Right lobe of liver (tissue), 6 donors: ENCODE measurements at regions not wholly inside any gene's neighbourhood (a gene's known extent, or its start where the extent isn't known, plus 50 kb on each side); places are given as distances from the start of the nearest gene placed in this dataset.

Source experiments
- ATAC-seq, 4 donors: fragments of 200-7000 bp; cut with Tn5 transposase; one replicate each; pipeline ENCODE4 v1.9.1; 2020; ENCODE audit warnings: mild to moderate bottlenecking in 4 of 4, moderate library complexity in 4 of 4
- DNase-seq, 3 donors: peaks; one replicate each; pipeline ENCODE4 v3.0.0-alpha.2; 2020
- H3K27ac ChIP-seq, 3 donors: fragments of 200-600 bp; one replicate each; pipeline ENCODE4 v1.8.0; 2022
- H3K27me3 ChIP-seq, 2 donors: fragments of 200-600 bp; one replicate each; pipeline ENCODE4 v1.8.0; 2022
- H3K36me3 ChIP-seq, 4 donors: fragments of 200-600 bp; sonication (generic) in 1 of 4; one replicate each; pipeline versions ENCODE4 v1.5.1 to v1.8.0; 2017 to 2022; ENCODE audit warnings: control low read depth in 1 of 4
- H3K4me1 ChIP-seq, 4 donors: fragments of 200-600 bp; sonication (generic) in 1 of 4; one replicate each; pipeline versions ENCODE4 v1.5.1 to v1.8.0; 2017 to 2022; ENCODE audit warnings: control low read depth in 1 of 4
- H3K4me3 ChIP-seq, 3 donors: fragments of 200-600 bp; one replicate each; pipeline ENCODE4 v1.8.0; 2022
- H3K9me3 ChIP-seq, 4 donors: fragments of 200-600 bp; sonication (generic) in 1 of 4; one replicate each; pipeline versions ENCODE4 v1.5.1 to v1.8.0; 2017 to 2022; ENCODE audit warnings: control low read depth in 1 of 4
- POLR2A ChIP-seq: fragments of 450-650 bp; IDR thresholded peaks from one replicate; pipeline ENCODE4 v1.6.1; 2017; ENCODE audit warnings: antibody characterized with exemption, mild to moderate bottlenecking
- WGBS: methylation state at CpG from one replicate; pipeline ENCODE4 v1.1.6; 2018; ENCODE audit warnings: low coverage, low lambda C conversion rate; ENCODE audit not compliant: insufficient coverage; ENCODE audit errors: missing lambda C conversion rate; 5-methylcytosine and 5-hydroxymethylcytosine counted together
- intact Hi-C, 2 donors: fragments of 100-400 bp; cut with DNase I; formaldehyde crosslinking; loops; one replicate each; pipeline versions ENCODE4 v1.11.2 to v1.14.1; 2022
- TF ChIP-seq, protein P1 (sequence below), 4 donors: fragments of 200-600 bp in 3 of 4; fragments of 450-650 bp in 1 of 4; IDR thresholded peaks; one replicate each; pipeline versions ENCODE4 v1.5.1 to v1.8.0; 2016 to 2022; ENCODE audit warnings: antibody characterized with exemption in 4 of 4, mild to moderate bottlenecking in 2 of 4
- donor health status: DM: no; HTN: yes; CAD: no.
- donor health status: DM: no; HTN: no; CAD: no.
- donor health status: DM: no; HTN: no; CAD: no.
- donor health status: DM: no; HTN: yes; CAD: no.
- donor health status: DM: no; HTN: yes; CAD: no.

- Histone ChIP-seq H3K9me3 (no peaks in the 10 kb centered on the region), H3K27ac (no peak overlapping the region), H3K27me3 (no peaks in the 10 kb centered on the region), H3K4me1 (no peaks in the 10 kb centered on the region), H3K36me3 (no peaks in the 10 kb centered on the region), H3K4me3 (no peak overlapping the region)
- TF ChIP-seq POLR2A = no peak
- TF ChIP-seq, protein P1, sequence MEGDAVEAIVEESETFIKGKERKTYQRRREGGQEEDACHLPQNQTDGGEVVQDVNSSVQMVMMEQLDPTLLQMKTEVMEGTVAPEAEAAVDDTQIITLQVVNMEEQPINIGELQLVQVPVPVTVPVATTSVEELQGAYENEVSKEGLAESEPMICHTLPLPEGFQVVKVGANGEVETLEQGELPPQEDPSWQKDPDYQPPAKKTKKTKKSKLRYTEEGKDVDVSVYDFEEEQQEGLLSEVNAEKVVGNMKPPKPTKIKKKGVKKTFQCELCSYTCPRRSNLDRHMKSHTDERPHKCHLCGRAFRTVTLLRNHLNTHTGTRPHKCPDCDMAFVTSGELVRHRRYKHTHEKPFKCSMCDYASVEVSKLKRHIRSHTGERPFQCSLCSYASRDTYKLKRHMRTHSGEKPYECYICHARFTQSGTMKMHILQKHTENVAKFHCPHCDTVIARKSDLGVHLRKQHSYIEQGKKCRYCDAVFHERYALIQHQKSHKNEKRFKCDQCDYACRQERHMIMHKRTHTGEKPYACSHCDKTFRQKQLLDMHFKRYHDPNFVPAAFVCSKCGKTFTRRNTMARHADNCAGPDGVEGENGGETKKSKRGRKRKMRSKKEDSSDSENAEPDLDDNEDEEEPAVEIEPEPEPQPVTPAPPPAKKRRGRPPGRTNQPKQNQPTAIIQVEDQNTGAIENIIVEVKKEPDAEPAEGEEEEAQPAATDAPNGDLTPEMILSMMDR (IDR thresholded peaks at IDR 0.05) = no peak
- 40% methylated on average over 1 of the region's 1 CpG for WGBS
- DNase-seq (no peak), ATAC-seq (no peak)
- intact Hi-C loops = no loop called here
These were observed 580.7 kb upstream of the EPHA6 start for GRCh38 chr3:96233679-96234078.

GRCh38 chr3:96236522-96236921 lies 577.9 kb upstream of the EPHA6 start:
- DNase-seq (no peak), ATAC-seq (no peak)
- H3K9me3 ChIP-seq = no peaks in the 10 kb centered on the region
- no peaks in the 10 kb centered on the region for H3K4me1 ChIP-seq
- no peak for TF ChIP-seq POLR2A
- TF ChIP-seq, protein P1 (IDR thresholded peaks at IDR 0.05) = no peak
- intact Hi-C loops = no loop called here
- no peaks in the 10 kb centered on the region for H3K36me3 ChIP-seq
- H3K4me3 ChIP-seq = no peak overlapping the region
- WGBS = 34% methylated on average over 2 of the region's 2 CpGs
- H3K27me3 ChIP-seq = no peaks in the 10 kb centered on the region
- no peak overlapping the region for H3K27ac ChIP-seq

DNA sequence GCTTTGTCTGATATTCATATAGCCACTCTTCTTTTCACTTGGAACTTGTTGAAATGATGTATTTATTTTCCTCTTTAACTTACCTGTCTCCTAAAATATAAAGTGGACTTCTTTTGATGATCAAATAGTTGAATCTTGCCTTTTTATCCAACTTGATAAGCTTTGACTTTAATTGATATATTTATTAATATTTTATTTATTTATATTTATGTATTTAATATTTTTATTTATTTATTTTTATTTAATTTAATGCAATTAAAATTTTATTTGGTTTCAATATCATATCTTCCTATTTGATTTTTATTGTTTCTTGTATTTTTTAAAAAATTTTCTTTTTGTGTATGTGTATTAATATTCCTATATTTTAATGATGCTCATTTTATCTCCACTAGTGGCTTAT lies 555.1 kb upstream of the EPHA6 start:
- H3K4me1 ChIP-seq = no peaks in the 10 kb centered on the region
- H3K36me3 ChIP-seq = no peaks in the 10 kb centered on the region
- H3K4me3 ChIP-seq = no peak overlapping the region
- DNase-seq = no peak
- H3K9me3 ChIP-seq = no peaks in the 10 kb centered on the region
- H3K27ac ChIP-seq = no peak overlapping the region
- H3K27me3 ChIP-seq = no peaks in the 10 kb centered on the region
- TF ChIP-seq POLR2A = no peak
- TF ChIP-seq, protein P1 (IDR thresholded peaks at IDR 0.05) = no peak
- intact Hi-C loops = no loop called here
- ATAC-seq = no peak

- H3K4me3 ChIP-seq = no peak overlapping the region
- WGBS = 65% methylated on average over 2 of the region's 2 CpGs
- intact Hi-C loops = no loop called here
- TF ChIP-seq, protein P1 (IDR thresholded peaks at IDR 0.05) = no peak
- no peak for TF ChIP-seq POLR2A
- no peaks in the 10 kb centered on the region for H3K9me3 ChIP-seq
- DNase-seq = no peak
- no peaks in the 10 kb centered on the region for H3K4me1 ChIP-seq
- ATAC-seq = no peak
- H3K27ac ChIP-seq = no peak overlapping the region
- H3K27me3 ChIP-seq = no peaks in the 10 kb centered on the region
- H3K36me3 ChIP-seq = no peaks in the 10 kb centered on the region
These were observed 549.7 kb upstream of the EPHA6 start for GRCh38 chr3:96264701-96265100.
